ENCODE measurements at regions not wholly inside any gene's neighbourhood (a gene's known extent, or its start where the extent isn't known, plus 50 kb on each side); places are given as distances from the start of the nearest gene placed in this dataset.
A peak's percentile ranks its signal among the peaks of the same experiment; 100 is the strongest.

GRCh38 chr17:22503322-22503899 lies 811.1 kb downstream of the KCNJ18 start:
- TF ChIP-seq POLR2A (IDR thresholded peaks at IDR 0.05) (no peak), CTCF (IDR thresholded peaks at IDR 0.05) (no peak), POLR2AphosphoS5 (IDR thresholded peaks at IDR 0.05; ENCODE audit: insufficient read depth in 1 of 2, low read depth in 1 of 2) (no peak)
- Histone ChIP-seq H3K36me3 (no peaks in the 10 kb centered on the region), H3K9me3 (no peaks in the 10 kb centered on the region), H3K27me3 (no peaks in the 10 kb centered on the region), H3K27ac (no peak overlapping the region), H3K4me1 (no peaks in the 10 kb centered on the region), H3K4me3 (no peak overlapping the region)
- peak; percentile 52 to 54 for DNase-seq (ENCODE audit: extremely low spot score in 2 of 2)
- intact Hi-C loops (cut with DNase I), result no loop called here

GRCh38 chr17:22505660-22506059 lies 813.3 kb downstream of the KCNJ18 start:
- peak; percentile 43 to 64 for DNase-seq (ENCODE audit: extremely low spot score in 2 of 2)
- Histone ChIP-seq H3K4me1 (no peaks in the 10 kb centered on the region), H3K27me3 (no peaks in the 10 kb centered on the region), H3K9me3 (no peaks in the 10 kb centered on the region), H3K27ac (no peak overlapping the region), H3K36me3 (no peaks in the 10 kb centered on the region), H3K4me3 (no peak overlapping the region)
- intact Hi-C loops (cut with DNase I), result no loop called here
- TF ChIP-seq POLR2A (IDR thresholded peaks at IDR 0.05) (no peak), POLR2AphosphoS5 (IDR thresholded peaks at IDR 0.05; ENCODE audit: insufficient read depth in 1 of 2, low read depth in 1 of 2) (no peak), CTCF (IDR thresholded peaks at IDR 0.05) (no peak)

GRCh38 chr17:22506231-22506630 lies 813.9 kb downstream of the KCNJ18 start:
- intact Hi-C loops (cut with DNase I), result no loop called here
- H3K4me3 ChIP-seq, result no peak overlapping the region
- H3K36me3 ChIP-seq, result no peaks in the 10 kb centered on the region
- TF ChIP-seq POLR2AphosphoS5 (IDR thresholded peaks at IDR 0.05; ENCODE audit: insufficient read depth in 1 of 2, low read depth in 1 of 2) (no peak), POLR2A (IDR thresholded peaks at IDR 0.05) (no peak), CTCF (IDR thresholded peaks at IDR 0.05) (no peak)
- H3K27me3 ChIP-seq, result no peaks in the 10 kb centered on the region
- H3K9me3 ChIP-seq, result no peaks in the 10 kb centered on the region
- DNase-seq (ENCODE audit: extremely low spot score in 2 of 2), result peak; percentile 47 to 49
- no peak overlapping the region for H3K27ac ChIP-seq
- no peaks in the 10 kb centered on the region for H3K4me1 ChIP-seq

GRCh38 chr17:22506861-22507260 lies 814.5 kb downstream of the KCNJ18 start:
- Histone ChIP-seq H3K9me3 (no peaks in the 10 kb centered on the region), H3K36me3 (no peaks in the 10 kb centered on the region), H3K4me3 (no peak overlapping the region), H3K27ac (no peak overlapping the region), H3K4me1 (no peaks in the 10 kb centered on the region), H3K27me3 (no peaks in the 10 kb centered on the region)
- TF ChIP-seq POLR2A (IDR thresholded peaks at IDR 0.05) (no peak), POLR2AphosphoS5 (IDR thresholded peaks at IDR 0.05; ENCODE audit: insufficient read depth in 1 of 2, low read depth in 1 of 2) (no peak), CTCF (IDR thresholded peaks at IDR 0.05) (no peak)
- intact Hi-C loops (cut with DNase I), result no loop called here
- DNase-seq (ENCODE audit: extremely low spot score in 2 of 2), result peak in 1 of 2 donors; percentile 69

- peak; percentile 25 to 49 for DNase-seq (ENCODE audit: extremely low spot score in 2 of 2)
- Histone ChIP-seq H3K36me3 (no peaks in the 10 kb centered on the region), H3K27me3 (no peaks in the 10 kb centered on the region), H3K27ac (no peak overlapping the region), H3K4me1 (no peaks in the 10 kb centered on the region), H3K9me3 (no peaks in the 10 kb centered on the region), H3K4me3 (no peak overlapping the region)
- TF ChIP-seq POLR2A (IDR thresholded peaks at IDR 0.05) (no peak), CTCF (IDR thresholded peaks at IDR 0.05) (no peak), POLR2AphosphoS5 (IDR thresholded peaks at IDR 0.05; ENCODE audit: insufficient read depth in 1 of 2, low read depth in 1 of 2) (no peak)
- intact Hi-C loops (cut with DNase I), result no loop called here
Observed at GRCh38 chr17:22507823-22508222, 815.5 kb downstream of the KCNJ18 start.

Measured in vagina (tissue), 2 donors.